HG03039 (cell line): ENCODE measurements at regions not wholly inside any gene's neighbourhood (a gene's known extent, or its start where the extent isn't known, plus 50 kb on each side); places are given as distances from the start of the nearest gene placed in this dataset.
"Not testable (repeated sequence)": the region's sequence is repeated elsewhere in the genome, so short reads cannot be mapped to it uniquely, and the experiment has no call there.

Experiments used
- ATAC-seq: cut with Tn5 transposase; IDR thresholded peaks from one replicate; pipeline ENCODE4 v1.9.1; 2021; ENCODE audit warnings: mild to moderate bottlenecking, moderate library complexity; ENCODE audit not compliant: unreplicated experiment

GRCh38 chrX:19229896-19230295 is 107.6 kb upstream of the ADGRG2 start:
- not testable (repeated sequence) for ATAC-seq

- no peak for ATAC-seq
Observed at GRCh38 chrX:19237901-19238300, 105.8 kb upstream of the PDHA1 start.

- no peak for ATAC-seq
Observed at GRCh38 chrX:19243431-19243830, 100.3 kb upstream of the PDHA1 start.

- ATAC-seq = not testable (repeated sequence)
Observed at GRCh38 chrX:19244921-19245320, 98.8 kb upstream of the PDHA1 start.

GRCh38 chrX:19245711-19246269 is 97.9 kb upstream of the PDHA1 start:
- no peak for ATAC-seq

GRCh38 chrX:19256986-19257385 is 86.7 kb upstream of the PDHA1 start:
- no peak for ATAC-seq

- not testable (repeated sequence) for ATAC-seq
Observed at GRCh38 chrX:19261026-19261425, 82.7 kb upstream of the PDHA1 start.

- no peak for ATAC-seq
Observed at GRCh38 chrX:19270727-19271126, 73.0 kb upstream of the PDHA1 start.

GRCh38 chrX:19272452-19272851 is 71.3 kb upstream of the PDHA1 start:
- ATAC-seq = no peak

- no peak for ATAC-seq
Observed at GRCh38 chrX:19280636-19281035, 63.1 kb upstream of the PDHA1 start.

GRCh38 chrX:19281256-19281655 is 62.5 kb upstream of the PDHA1 start:
- no peak for ATAC-seq

GRCh38 chrX:19283597-19284339 is 60.0 kb upstream of the PDHA1 start:
- no peak for ATAC-seq

- ATAC-seq = no peak
Observed at GRCh38 chrX:19285857-19286256, 57.9 kb upstream of the PDHA1 start.

GRCh38 chrX:19291086-19291485 is 52.6 kb upstream of the PDHA1 start:
- no peak for ATAC-seq

GRCh38 chrX:19293606-19294325 is 50.0 kb upstream of the PDHA1 start:
- ATAC-seq = no peak
